GM19238 (cell line): ENCODE measurements at regions not wholly inside any gene's neighbourhood (a gene's known extent, or its start where the extent isn't known, plus 50 kb on each side); places are given as distances from the start of the nearest gene placed in this dataset.

Source experiments
- DNase-seq: peaks from one replicate; pipeline ENCODE4 v3.0.0; 2011; ENCODE audit warnings: low spot score; ENCODE audit not compliant: insufficient read length

DNA sequence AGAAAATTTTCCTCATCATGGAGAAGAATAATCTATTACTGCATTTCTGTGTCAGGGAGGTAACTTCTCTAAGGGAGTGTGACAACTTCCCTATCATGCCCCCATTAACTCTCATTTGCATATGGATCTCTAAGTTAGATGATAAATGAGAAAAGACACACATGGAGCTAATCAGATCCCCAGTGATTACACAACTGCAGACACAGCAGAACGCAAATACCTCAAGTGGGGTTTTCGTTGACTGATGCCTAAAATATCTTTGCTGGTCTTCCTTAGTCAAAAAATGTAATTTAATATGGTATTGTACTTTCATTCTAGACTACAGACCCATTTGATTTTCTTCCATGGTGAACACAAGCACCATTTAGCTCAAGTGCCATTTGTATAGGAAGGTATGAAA is 630.5 kb downstream of the TBL1XR1 start:
- DNase-seq, result no peak

GRCh38 chr3:176562331-176562730 is 635.0 kb downstream of the TBL1XR1 start:
- DNase-seq, result no peak

DNA sequence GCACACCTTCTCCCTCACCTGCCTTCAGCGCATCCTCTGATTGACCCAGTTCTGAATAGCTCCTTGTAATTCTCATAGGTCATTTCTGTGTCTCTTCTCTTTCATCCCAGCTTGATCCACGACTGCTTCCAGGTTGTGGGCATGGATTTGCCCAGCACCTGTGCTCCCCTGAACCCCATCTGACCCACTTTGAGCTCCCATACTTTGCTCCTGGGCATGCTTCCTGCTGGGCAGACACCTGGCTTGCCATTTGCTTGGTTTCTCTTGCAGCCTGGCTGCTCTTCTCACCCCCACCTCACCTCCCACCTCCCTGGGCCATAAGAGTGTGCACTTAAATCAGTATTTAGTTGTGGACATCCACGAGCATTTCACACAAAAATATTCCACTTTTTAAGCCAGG is 635.5 kb downstream of the TBL1XR1 start:
- no peak for DNase-seq

DNA sequence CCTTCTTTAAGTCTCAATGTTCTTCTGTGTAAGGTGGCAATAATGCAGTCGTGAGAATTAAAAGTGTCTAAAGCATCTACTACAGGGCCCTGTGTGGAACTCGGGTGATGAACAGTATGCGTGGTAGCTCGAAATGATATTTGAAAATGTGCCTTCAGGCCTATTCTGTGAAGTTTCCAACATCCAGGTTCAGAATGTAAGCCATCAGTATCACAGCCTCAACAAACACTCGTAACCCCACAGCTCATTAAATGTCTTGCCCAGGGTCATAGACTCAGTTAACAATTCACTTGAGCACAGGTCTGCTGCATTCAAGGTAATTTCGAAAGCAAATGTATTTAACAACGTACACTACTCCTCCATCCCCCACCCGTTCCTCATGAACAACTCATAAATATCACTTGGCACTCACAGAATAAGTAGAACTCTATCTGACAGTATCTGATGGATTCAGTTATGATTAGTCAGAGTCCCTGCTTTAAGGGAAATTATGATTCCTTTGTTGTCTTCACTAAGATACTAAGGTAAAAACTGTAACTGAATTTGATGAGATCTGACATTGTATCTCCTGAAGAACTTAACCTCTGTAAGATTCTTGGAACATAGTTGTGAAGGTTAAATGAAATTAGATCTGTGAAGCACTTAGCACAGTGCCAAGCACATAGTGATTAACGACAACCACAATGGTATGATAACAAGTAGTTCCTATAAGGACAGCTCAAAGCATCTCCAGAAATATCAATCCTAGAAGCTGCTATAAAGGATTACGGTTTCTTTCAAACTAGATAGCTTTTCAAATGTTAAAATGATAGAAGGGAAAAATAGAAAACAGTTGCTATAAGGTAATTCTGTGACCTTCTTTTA is 642.3 kb downstream of the TBL1XR1 start:
- no peak for DNase-seq

GRCh38 chr3:176554264-176554663 is 643.0 kb downstream of the TBL1XR1 start:
- no peak for DNase-seq

DNA sequence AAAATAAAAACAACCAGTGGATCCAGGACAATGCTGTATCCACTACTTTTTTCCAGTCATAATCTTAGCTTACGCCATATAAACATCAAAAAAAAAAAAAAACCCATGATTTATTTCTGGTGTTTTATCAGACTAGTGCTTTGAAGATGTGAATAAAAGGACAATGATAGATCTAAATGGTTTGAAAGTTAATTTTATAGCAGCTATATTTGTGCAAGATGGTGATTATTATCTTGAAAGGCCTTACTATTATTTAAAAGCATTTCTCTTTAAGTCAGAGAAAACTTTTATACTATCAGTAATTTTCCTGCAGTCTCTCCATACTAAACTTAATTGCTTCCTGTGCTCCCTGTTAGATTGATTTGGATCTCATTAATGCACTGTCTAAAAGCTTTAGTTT is 670.3 kb downstream of the TBL1XR1 start:
- DNase-seq, result no peak

GRCh38 chr3:176526225-176526624 is 671.1 kb downstream of the TBL1XR1 start:
- DNase-seq, result no peak

DNA sequence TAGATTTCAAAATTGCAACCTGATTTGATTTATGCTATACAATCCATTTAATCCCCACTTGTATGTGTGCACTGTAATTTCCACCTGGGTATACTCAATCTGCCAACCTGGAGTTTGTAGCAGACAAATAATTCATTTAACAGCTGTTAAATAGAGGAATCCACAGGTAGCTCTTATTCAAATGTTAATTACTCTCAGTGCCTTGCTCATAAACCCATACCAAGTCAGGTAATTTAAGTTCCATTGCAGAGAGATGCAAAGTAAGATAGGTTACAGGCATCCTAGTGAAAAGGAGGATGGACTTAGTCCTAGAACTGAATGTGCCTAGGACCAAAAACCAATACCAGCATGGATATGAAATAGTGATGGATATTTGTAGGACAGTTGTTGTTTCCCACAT is 674.2 kb downstream of the TBL1XR1 start:
- DNase-seq, result no peak

GRCh38 chr3:176522436-176522835 is 674.8 kb downstream of the TBL1XR1 start:
- no peak for DNase-seq

DNA sequence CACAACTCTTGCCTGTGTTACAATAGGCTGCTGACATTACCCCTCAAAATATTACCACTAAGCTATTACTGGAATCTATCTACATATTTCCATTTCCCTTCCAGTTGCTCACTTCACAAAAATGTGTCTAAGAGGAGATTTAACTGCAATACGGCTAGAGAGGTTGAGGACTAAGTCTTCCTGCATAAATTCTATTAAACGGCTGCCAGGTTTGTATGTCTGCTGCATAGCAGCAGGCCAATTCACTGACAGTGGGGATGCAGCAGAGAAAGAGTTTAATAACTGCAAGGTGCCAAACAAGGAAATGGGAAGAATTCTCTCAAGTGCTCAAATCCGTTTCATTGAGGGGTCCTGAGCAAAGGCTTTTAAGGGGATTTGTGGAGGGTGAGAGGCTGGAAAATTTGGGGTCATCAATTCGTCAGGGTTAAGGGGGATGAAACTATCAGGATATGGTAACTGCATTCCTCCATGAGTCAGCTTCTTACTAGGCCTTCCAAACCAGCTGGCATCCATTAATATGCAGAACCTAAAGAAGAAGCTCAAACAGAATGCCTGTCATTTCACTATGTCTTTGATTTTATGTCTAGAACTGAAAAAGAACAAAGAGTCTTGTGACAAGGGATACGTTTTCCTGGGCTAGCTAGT is 675.6 kb downstream of the TBL1XR1 start:
- no peak for DNase-seq

DNA sequence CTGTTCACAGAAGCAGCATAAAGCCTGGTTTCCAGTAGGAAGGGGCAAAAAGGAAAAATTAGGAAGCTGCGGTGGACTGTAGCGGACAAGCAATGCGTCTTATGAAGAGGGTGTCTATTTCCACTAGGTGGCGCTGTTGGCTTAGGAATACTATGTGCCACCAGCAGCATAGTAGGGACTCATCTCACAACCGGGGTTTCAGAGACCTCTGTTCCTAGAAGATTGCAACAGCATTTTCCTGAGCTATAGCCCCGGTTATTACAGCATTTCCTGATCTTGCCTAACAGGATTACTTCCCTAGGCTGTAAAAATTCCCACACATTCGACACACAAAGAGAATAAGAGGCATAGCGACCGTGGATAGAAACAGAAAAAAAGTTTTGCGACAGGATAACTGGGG is 683.0 kb downstream of the TBL1XR1 start:
- no peak for DNase-seq

DNA sequence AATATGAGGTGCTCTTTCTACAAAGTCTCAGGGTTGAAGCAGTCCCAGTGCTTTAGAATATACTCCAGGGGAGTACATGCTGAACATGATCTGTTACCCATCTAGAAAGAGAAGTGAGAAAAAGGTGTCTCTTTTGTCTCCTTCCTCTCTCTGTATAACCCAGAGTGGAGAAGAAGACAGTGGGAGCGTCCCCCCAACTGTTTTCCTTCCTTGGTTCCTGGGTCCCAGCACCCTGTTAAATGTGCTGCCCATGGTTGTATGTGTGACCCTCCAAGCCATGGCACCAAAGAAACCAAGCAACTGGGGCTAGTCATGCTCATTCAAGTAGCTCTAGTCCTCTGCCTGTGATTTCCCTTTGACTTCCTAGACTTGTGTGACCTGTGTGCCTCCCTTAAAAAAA is 683.7 kb downstream of the TBL1XR1 start:
- DNase-seq, result no peak

- no peak for DNase-seq
Measured at GRCh38 chr3:176512037-176512436, 685.2 kb downstream of the TBL1XR1 start.

GRCh38 chr3:176510097-176510496 is 687.2 kb downstream of the TBL1XR1 start:
- no peak for DNase-seq

GRCh38 chr3:176505878-176506621 is 691.2 kb downstream of the TBL1XR1 start:
- DNase-seq, result no peak

DNA sequence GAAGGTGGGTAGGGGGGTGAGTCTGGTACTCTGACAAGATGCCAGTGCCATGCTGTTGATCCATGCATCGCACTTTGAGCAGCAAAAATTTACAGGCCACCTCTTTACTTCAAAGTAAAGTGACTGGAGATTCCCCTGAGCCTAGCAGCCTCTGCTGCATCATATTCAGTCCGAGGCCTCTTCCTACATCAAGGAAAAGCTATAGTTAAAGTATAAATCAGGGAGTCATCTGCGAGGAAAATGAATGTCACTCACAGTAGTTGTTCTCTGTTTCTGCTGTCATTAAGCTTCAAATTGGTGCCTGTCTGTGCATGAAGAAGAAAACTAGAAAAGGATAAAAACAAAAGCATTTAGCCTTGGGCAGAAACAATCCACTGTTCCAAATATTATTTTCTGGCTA is 706.2 kb downstream of the TBL1XR1 start:
- DNase-seq, result no peak

GRCh38 chr3:176490357-176490756 is 706.9 kb downstream of the TBL1XR1 start:
- no peak for DNase-seq

DNA sequence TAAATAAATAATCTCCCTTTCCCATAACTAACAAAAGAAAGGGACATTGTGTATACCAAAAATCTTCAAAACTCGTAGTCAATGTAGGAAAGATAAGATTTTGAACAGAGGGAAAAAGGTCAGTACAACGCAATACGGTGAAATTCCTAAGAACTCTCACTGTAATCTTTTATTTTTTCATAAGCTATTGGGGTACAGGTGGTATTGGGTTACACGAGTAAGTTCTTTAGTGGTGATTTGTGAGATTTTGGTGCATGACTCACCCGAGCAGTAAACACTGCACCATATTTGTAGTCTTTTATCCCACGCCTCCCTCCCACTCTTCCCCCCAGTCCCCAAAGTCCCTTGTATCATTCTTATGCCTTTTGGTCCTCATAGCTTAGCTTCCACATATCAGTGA is 718.0 kb downstream of the TBL1XR1 start:
- no peak for DNase-seq

- DNase-seq, result no peak
Measured at GRCh38 chr3:176469694-176470205, 727.5 kb downstream of the TBL1XR1 start.

DNA sequence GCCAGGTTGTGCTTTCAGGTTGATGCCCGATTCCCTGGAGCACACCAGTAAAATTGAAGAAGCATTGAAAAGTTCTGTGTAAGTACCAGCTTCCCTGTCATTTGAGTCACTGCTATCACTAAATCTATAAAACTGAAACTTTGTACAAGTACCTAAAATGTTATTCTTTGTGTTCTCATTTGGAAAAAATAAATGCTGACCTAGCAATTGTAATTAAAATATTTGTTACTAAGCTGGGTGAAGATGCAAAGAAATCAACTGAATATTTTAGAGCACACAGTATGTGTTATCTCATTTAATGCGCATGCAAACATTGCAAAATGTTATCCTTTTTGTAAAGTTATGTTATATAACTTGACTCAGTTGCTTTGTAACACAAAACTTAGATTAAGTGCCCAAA is 733.7 kb downstream of the TBL1XR1 start:
- no peak for DNase-seq

GRCh38 chr3:176447369-176447768 is 749.9 kb downstream of the TBL1XR1 start:
- DNase-seq, result no peak

GRCh38 chr3:176442326-176442725 is 755.0 kb downstream of the TBL1XR1 start:
- DNase-seq, result no peak
